PC-3 (cell line): ENCODE measurements at regions not wholly inside any gene's neighbourhood (a gene's known extent, or its start where the extent isn't known, plus 50 kb on each side); places are given as distances from the start of the nearest gene placed in this dataset.

Experiments
- ATAC-seq: fragments of 200-7000 bp; cut with Tn5 transposase; 2 replicates; pipeline ENCODE4 v1.9.1; 2020; ENCODE audit warnings: mild to moderate bottlenecking, moderate library complexity
- BruUV-seq: library from RNA; stranded (reverse); fragments of 400-500 nt; replicated peaks from 2 replicates; lab custom pipeline; 2021; lab: Mats Ljungman, UMichigan
- CTCF ChIA-PET: fragments of 300-600 bp; sonication (Branson Sonifier 250); formaldehyde crosslinking; loops from one replicate; lab custom pipeline; 2022; ENCODE audit warnings: antibody characterized with exemption; lab: Charles Lee
- POLR2A ChIA-PET: fragments of 300-600 bp; sonication (Branson Sonifier 250); formaldehyde crosslinking; loops from one replicate; lab custom pipeline; 2022; ENCODE audit warnings: antibody characterized with exemption; ENCODE audit not compliant: unreplicated experiment; lab: Charles Lee
- DNase-seq: peaks from one replicate; pipeline ENCODE4 v3.0.0-alpha.2; 2015
- H2AFZ ChIP-seq: fragments of 300-600 bp; sonication (generic); 2 replicates; pipeline ENCODE4 v1.6.0; 2016; ENCODE audit warnings: antibody characterized with exemption, low read length
- H3F3A ChIP-seq: fragments of 300-600 bp; sonication (generic); one replicate; pipeline ENCODE4 v1.6.0; 2017; ENCODE audit warnings: antibody characterized with exemption, low read length, control low read depth, mild to moderate bottlenecking; ENCODE audit not compliant: unreplicated experiment
- H3K27ac ChIP-seq: fragments of 300-600 bp; sonication (generic); 2 replicates; pipeline ENCODE4 v1.5.1; 2016; ENCODE audit warnings: mild to moderate bottlenecking, low read length
- H3K27me3 ChIP-seq: fragments of 300-600 bp; sonication (generic); 2 replicates; pipeline ENCODE4 v1.6.1; 2016; ENCODE audit warnings: low read length, mixed read lengths
- H3K36me3 ChIP-seq: fragments of 300-600 bp; sonication (generic); 2 replicates; pipeline ENCODE4 v1.6.1; 2016; ENCODE audit warnings: low read depth, mixed run types, low read length, mixed read lengths
- H3K4me1 ChIP-seq: fragments of 300-600 bp; sonication (generic); 2 replicates; pipeline ENCODE4 v1.5.1; 2016; ENCODE audit warnings: low read length; ENCODE audit not compliant: insufficient read depth
- H3K4me2 ChIP-seq: fragments of 300-600 bp; sonication (generic); 2 replicates; pipeline ENCODE4 v1.6.0; 2016; ENCODE audit warnings: low read length
- H3K4me3 ChIP-seq: fragments of 300-600 bp; sonication (generic); 2 replicates; pipeline ENCODE4 v1.5.1; 2016; ENCODE audit warnings: mild to moderate bottlenecking, low read length, mixed read lengths
- H3K79me2 ChIP-seq: fragments of 300-600 bp; sonication (generic); 2 replicates; pipeline ENCODE4 v1.6.1; 2017; ENCODE audit warnings: low read length, mixed read lengths
- H3K9ac ChIP-seq: fragments of 300-600 bp; sonication (generic); 2 replicates; pipeline ENCODE4 v1.6.0; 2016; ENCODE audit warnings: mild to moderate bottlenecking, low read length
- H3K9me2 ChIP-seq: fragments of 300-600 bp; sonication (generic); replicated peaks from 2 replicates; pipeline ENCODE4 v1.6.1; 2016; ENCODE audit warnings: mixed run types, low read length, mixed read lengths
- H3K9me3 ChIP-seq: fragments of 300-600 bp; sonication (generic); 2 replicates; pipeline ENCODE4 v1.6.1; 2016; ENCODE audit warnings: low read length, mixed read lengths
- H4K20me1 ChIP-seq: fragments of 300-600 bp; sonication (generic); 2 replicates; pipeline ENCODE4 v1.6.1; 2016; ENCODE audit warnings: low read length, mixed read lengths
- CTCF ChIP-seq: fragments of 300-600 bp; sonication (generic); conservative IDR thresholded peaks from 2 replicates; pipeline ENCODE4 v1.5.1; 2017; ENCODE audit warnings: antibody characterized with exemption, low read depth, mild to moderate bottlenecking, low read length
- EZH2 ChIP-seq: fragments of 300-600 bp; sonication (generic); IDR thresholded peaks from one replicate; pipeline ENCODE4 v1.6.1; 2017; ENCODE audit warnings: antibody characterized with exemption, mild to moderate bottlenecking, low read length; ENCODE audit not compliant: unreplicated experiment
- EZH2phosphoT487 ChIP-seq: fragments of 300-600 bp; sonication (generic); IDR thresholded peaks from 2 replicates; pipeline ENCODE4 v1.6.1; 2018; ENCODE audit warnings: mild to moderate bottlenecking, antibody characterized with exemption, low read length, borderline replicate concordance
- intact Hi-C: fragments of 100-400 bp; cut with micrococcal nuclease; formaldehyde crosslinking; loops from 2 replicates; pipeline ENCODE4 v1.9.0; 2023

- intact Hi-C loops: no loop called here
- ATAC-seq (peak; percentile 57), DNase-seq (peak; percentile 54)
- BruUV-seq: no TSS peak
- Histone ChIP-seq H3K27me3 (no peaks in the 10 kb centered on the region), H3K9me3 (no peaks in the 10 kb centered on the region), H3K9me2 (no peaks in the 10 kb centered on the region), H4K20me1 (no peaks in the 10 kb centered on the region), H3K36me3 (no peaks in the 10 kb centered on the region), H3F3A (no peaks in the 10 kb centered on the region), H3K9ac (no peak overlapping the region), H2AFZ (peak overlapping the region; percentile 50; the same call in 1 of the 2 replicates), H3K4me3 (no peak overlapping the region), H3K4me2 (no peak overlapping the region; the same call in 1 of the 2 replicates), H3K79me2 (no peaks in the 10 kb centered on the region), H3K27ac (peak overlapping the region; percentile 47; the same call in 1 of the 2 replicates), H3K4me1 (peaks cover 22% of the 10 kb centered on the region)
- ChIA-PET CTCF (no interaction called here), POLR2A (no interaction called here)
- TF ChIP-seq CTCF (no peak), EZH2phosphoT487 (no peak), EZH2 (no peak)
Measured at GRCh38 chr6:158920311-158920905, 79.6 kb downstream of the RSPH3 start.

- no peaks in the 10 kb centered on the region for H3F3A ChIP-seq
- TF ChIP-seq CTCF (no peak), EZH2phosphoT487 (no peak), EZH2 (no peak)
- H3K4me3 ChIP-seq: no peak overlapping the region
- intact Hi-C loops: loop anchor here (10.0 kb wide), 1 partner anchor 65 kb away; no protein-coding TSS in a partner anchor
- peak; percentile 28 for DNase-seq
- H2AFZ ChIP-seq: peak overlapping the region; percentile 50
- ChIA-PET POLR2A (no interaction called here), CTCF (interaction anchor here (0.6 kb wide), 1 partner anchor 216 kb away, joined by 3 read pairs; no protein-coding TSS in a partner anchor)
- BruUV-seq: TSS peak; percentile 51
- peak; percentile 79 for ATAC-seq
- no peak overlapping the region for H3K9ac ChIP-seq
- H3K9me3 ChIP-seq: no peaks in the 10 kb centered on the region
- no peaks in the 10 kb centered on the region for H3K9me2 ChIP-seq
- no peak overlapping the region; the same call in 1 of the 2 replicates for H3K4me2 ChIP-seq
- H3K79me2 ChIP-seq: no peaks in the 10 kb centered on the region
- H3K4me1 ChIP-seq: peaks cover 22% of the 10 kb centered on the region
- no peaks in the 10 kb centered on the region for H3K27me3 ChIP-seq
- H3K36me3 ChIP-seq: no peaks in the 10 kb centered on the region
- peak overlapping the region; percentile 47 for H3K27ac ChIP-seq
- no peaks in the 10 kb centered on the region for H4K20me1 ChIP-seq
Measured at GRCh38 chr6:158919865-158920264, 80.1 kb downstream of the RSPH3 start.

- H3K79me2 ChIP-seq: no peaks in the 10 kb centered on the region
Measured at GRCh38 chr6:158916617-158917016, 83.4 kb downstream of the RSPH3 start.

More at GRCh38 chr6:158916617-158917016, 83.4 kb downstream of the RSPH3 start:
- intact Hi-C loops: loop anchor here (10.0 kb wide), 1 partner anchor 62 kb away; no protein-coding TSS in a partner anchor
- Histone ChIP-seq H3K36me3 (no peaks in the 10 kb centered on the region), H3K27me3 (no peaks in the 10 kb centered on the region), H2AFZ (no peak overlapping the region), H3K4me3 (no peak overlapping the region), H3K4me1 (peaks cover 29% of the 10 kb centered on the region), H3F3A (no peaks in the 10 kb centered on the region), H3K9ac (no peak overlapping the region), H3K4me2 (no peak overlapping the region), H3K27ac (no peak overlapping the region), H4K20me1 (no peaks in the 10 kb centered on the region), H3K9me2 (no peaks in the 10 kb centered on the region), H3K9me3 (no peaks in the 10 kb centered on the region)
- DNase-seq (no peak), ATAC-seq (no peak)
- ChIA-PET POLR2A (no interaction called here), CTCF (no interaction called here)
- TF ChIP-seq CTCF (no peak), EZH2phosphoT487 (no peak), EZH2 (no peak)
- no TSS peak for BruUV-seq
